ENCODE measurements at regions not wholly inside any gene's neighbourhood (a gene's known extent, or its start where the extent isn't known, plus 50 kb on each side); places are given as distances from the start of the nearest gene placed in this dataset.
A peak's percentile ranks its signal among the peaks of the same experiment; 100 is the strongest.

DNA sequence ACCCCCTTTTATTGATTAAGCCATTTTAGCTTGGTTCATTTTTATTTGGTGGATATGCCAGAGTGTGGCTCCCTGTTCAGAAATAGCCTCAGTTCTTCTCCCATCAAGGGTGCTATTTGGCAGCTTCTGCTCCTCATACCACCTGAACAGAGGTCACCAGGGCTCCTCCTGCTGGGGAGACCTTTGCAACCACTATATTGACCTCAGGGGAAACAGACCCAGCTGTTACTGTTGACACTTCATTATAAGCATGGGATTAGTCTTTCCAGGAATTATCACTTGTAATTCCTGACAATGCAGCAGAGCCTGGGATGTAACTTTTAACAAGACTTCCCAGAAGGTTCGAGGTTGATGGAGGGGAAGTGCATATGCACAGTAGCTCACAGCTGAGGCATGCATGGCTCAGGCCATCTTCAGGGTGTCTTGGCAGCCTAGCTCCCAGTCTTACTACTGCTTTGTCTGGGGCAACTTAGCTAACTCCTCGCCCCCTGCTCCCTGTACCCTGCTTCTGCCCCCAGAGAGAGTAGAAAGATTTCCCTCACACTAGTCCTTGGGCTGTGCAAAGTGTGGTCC, 239.4 kb upstream of the SPRED2 start:
- no peak overlapping the region for H3K4me3 ChIP-seq (ENCODE audit: low read depth, low read length)
- TF ChIP-seq, protein P1, sequence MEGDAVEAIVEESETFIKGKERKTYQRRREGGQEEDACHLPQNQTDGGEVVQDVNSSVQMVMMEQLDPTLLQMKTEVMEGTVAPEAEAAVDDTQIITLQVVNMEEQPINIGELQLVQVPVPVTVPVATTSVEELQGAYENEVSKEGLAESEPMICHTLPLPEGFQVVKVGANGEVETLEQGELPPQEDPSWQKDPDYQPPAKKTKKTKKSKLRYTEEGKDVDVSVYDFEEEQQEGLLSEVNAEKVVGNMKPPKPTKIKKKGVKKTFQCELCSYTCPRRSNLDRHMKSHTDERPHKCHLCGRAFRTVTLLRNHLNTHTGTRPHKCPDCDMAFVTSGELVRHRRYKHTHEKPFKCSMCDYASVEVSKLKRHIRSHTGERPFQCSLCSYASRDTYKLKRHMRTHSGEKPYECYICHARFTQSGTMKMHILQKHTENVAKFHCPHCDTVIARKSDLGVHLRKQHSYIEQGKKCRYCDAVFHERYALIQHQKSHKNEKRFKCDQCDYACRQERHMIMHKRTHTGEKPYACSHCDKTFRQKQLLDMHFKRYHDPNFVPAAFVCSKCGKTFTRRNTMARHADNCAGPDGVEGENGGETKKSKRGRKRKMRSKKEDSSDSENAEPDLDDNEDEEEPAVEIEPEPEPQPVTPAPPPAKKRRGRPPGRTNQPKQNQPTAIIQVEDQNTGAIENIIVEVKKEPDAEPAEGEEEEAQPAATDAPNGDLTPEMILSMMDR (IDR thresholded peaks at IDR 0.05; ENCODE audit: borderline replicate concordance, insufficient read depth, low read depth, low read length): peak; percentile 17; the same call in 1 of the 2 replicates

DNA sequence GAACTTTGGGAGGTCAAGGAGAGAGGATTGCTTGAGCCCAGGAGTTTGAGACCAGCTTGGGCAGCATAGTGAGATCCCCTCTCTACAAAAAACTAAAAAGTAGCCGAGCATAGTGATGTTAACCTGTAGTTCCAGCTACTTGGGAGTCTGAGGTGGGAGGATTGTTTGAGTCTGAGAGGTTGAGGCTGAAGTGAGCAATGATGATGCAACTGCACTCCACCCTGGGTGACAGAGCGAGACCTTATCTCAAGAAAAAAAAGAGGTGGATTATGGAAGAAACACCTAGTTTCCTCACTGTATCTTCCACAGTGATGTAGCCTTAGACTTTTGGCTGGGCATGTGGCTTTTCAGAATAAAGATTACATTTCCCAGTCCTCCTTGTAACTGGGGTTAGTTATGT, 237.2 kb upstream of the SPRED2 start:
- H3K4me3 ChIP-seq (ENCODE audit: low read depth, low read length): no peak overlapping the region
- TF ChIP-seq, protein P1 (IDR thresholded peaks at IDR 0.05; ENCODE audit: borderline replicate concordance, insufficient read depth, low read depth, low read length): no peak

DNA sequence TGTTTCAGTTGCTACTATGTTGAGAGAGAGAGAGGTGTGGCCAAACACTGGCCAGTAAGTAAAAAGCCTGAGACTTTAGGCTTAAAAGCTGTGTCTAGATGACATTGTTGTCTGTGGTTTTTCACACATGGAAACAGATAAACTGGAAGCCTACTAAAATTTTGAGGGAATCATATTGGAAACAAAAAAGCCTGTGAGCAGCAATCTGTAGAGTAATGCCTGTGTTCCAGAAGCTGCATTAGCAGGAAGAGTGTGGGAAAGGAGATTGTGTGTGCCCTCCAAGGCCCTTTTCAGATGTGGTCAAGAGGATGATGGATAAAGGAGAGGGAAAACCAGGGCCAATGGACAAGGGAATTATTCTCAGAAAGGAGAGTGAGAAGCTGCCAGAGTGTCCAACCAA, 236.3 kb upstream of the SPRED2 start:
- no peak overlapping the region for H3K4me3 ChIP-seq (ENCODE audit: low read depth, low read length)
- TF ChIP-seq, protein P1 (IDR thresholded peaks at IDR 0.05; ENCODE audit: borderline replicate concordance, insufficient read depth, low read depth, low read length): no peak

DNA sequence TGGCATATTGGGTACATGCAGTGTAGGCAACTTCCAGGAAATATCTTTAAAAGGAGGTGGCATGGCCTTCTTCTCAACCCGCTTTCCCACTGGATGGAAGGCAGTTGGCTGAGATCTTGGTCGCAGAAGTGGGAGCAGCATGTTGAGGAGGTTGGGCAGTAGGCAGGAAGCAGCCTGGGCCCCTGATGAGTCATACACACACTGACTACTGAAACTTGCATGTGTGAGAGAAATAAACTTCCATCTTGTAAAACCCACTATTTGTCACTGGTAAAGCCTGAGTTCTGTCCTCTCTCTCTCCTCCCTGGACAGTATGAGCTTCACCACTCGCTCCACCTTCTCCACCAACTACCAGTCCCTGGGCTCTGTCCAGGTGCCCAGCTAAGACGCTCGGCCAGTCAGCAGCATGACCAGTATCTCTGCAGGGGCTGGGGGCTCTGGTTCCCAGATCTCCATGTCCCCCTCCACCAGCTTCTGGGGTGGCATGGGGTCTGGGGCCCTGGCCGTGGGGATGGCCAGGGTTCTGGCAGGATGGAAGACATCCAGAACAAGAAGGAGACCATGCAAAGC, 233.8 kb upstream of the SPRED2 start:
- TF ChIP-seq, protein P1 (IDR thresholded peaks at IDR 0.05; ENCODE audit: borderline replicate concordance, insufficient read depth, low read depth, low read length): no peak
- no peak overlapping the region for H3K4me3 ChIP-seq (ENCODE audit: low read depth, low read length)

DNA sequence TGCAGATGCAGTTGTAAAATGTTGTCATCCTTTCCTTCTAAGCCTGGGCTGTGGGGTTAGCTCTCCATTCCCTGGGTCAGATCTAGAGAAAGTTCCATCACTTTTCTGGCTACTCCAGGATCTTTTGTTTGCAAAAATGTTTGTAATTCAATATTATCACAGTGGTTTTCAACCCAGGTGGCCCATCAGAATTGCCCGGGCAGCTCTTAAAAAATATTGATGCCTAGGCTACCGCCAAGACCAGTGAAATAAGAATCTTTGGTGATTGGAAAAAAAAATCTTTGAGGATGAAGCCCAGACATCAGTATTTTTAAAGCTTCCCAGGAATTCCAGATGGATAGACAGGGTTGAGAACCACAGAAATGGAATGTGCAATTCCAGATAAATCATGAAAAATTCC, 232.5 kb upstream of the SPRED2 start:
- TF ChIP-seq, protein P1 (IDR thresholded peaks at IDR 0.05; ENCODE audit: borderline replicate concordance, insufficient read depth, low read depth, low read length): no peak

DNA sequence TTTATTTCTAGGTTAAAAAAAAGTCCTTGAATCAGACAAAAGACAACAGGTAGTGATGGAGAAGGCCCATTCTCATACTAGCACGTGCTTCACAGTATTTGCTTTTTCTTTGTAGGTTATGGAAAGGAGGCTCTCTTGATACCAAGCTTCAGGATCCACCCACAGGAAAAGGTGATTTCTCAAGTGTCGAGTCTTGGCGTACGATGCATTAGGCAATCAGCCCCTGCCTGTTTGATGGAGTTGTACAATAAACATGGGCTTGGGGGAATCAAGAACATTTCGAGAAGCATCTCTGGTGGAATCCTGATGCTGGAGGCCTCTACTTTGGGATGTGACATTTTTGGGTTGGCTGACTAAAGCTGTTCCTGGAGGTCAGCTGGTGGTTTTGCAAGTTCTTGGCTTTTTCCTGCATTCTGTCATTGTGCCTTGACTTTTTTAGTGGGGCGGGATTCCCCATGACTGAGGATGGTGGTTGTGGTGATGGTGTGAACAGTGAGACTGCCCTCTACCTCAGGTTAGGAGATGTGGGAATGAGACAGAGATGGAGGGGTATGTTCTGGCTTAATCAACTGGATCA, 231.5 kb upstream of the SPRED2 start:
- no peak overlapping the region for H3K4me3 ChIP-seq (ENCODE audit: low read depth, low read length)
- TF ChIP-seq, protein P1 (IDR thresholded peaks at IDR 0.05; ENCODE audit: borderline replicate concordance, insufficient read depth, low read depth, low read length): no peak

More for the DNA sequence above, 232.5 kb upstream of the SPRED2 start:
- H3K4me3 ChIP-seq (ENCODE audit: low read depth, low read length): no peak overlapping the region
